ENCODE measurements at regions not wholly inside any gene's neighbourhood (a gene's known extent, or its start where the extent isn't known, plus 50 kb on each side); places are given as distances from the start of the nearest gene placed in this dataset.

- POLR2A ChIA-PET: no interaction called here
- H3K4me3 Mint-ChIP-seq: no peak overlapping the region
- ATAC-seq (ENCODE audit: low read depth) (no peak), DNase-seq (no peak)
- TF ChIP-seq CTCF (IDR thresholded peaks at IDR 0.05): no peak
- peaks cover 2% of the 10 kb centered on the region for H3K9me3 Mint-ChIP-seq
- no peaks in the 10 kb centered on the region for H3K36me3 Mint-ChIP-seq (ENCODE audit: low read depth)
- no peak overlapping the region for H3K27ac Mint-ChIP-seq
- CTCF ChIA-PET: interaction anchor here (1.5 to 2.8 kb wide), 3 partner anchors 8 to 1340 kb away, joined by 3 to 37 read pairs (median 9); no protein-coding TSS in a partner anchor
- intact Hi-C loops (cut with micrococcal nuclease): no loop called here
- H3K27me3 Mint-ChIP-seq: no peaks in the 10 kb centered on the region
- H3K4me1 Mint-ChIP-seq: no peaks in the 10 kb centered on the region
These were observed 197.1 kb downstream of the NDFIP2 start for GRCh38 chr13:79678100-79678499.

- no peak overlapping the region for H3K4me3 Mint-ChIP-seq
- H3K36me3 Mint-ChIP-seq (ENCODE audit: low read depth): no peaks in the 10 kb centered on the region
- no peak for TF ChIP-seq CTCF (IDR thresholded peaks at IDR 0.05)
- no peaks in the 10 kb centered on the region for H3K4me1 Mint-ChIP-seq
- intact Hi-C loops (cut with micrococcal nuclease): no loop called here
- no peaks in the 10 kb centered on the region for H3K27me3 Mint-ChIP-seq
- ATAC-seq (ENCODE audit: low read depth) (no peak), DNase-seq (no peak)
- CTCF ChIA-PET: interaction anchor here (1.6 kb wide), 1 partner anchor 1341 kb away, joined by 7 read pairs; no protein-coding TSS in a partner anchor
- POLR2A ChIA-PET: no interaction called here
- no peak overlapping the region for H3K27ac Mint-ChIP-seq
- no peaks in the 10 kb centered on the region for H3K9me3 Mint-ChIP-seq
These were observed 195.1 kb downstream of the NDFIP2 start for GRCh38 chr13:79675931-79676660.

GRCh38 chr13:79674765-79675515 lies 194.0 kb downstream of the NDFIP2 start:
- ATAC-seq (ENCODE audit: low read depth) (no peak), DNase-seq (no peak)
- POLR2A ChIA-PET: no interaction called here
- TF ChIP-seq CTCF (IDR thresholded peaks at IDR 0.05): no peak
- Mint-ChIP-seq H3K27ac (no peak overlapping the region), H3K9me3 (no peaks in the 10 kb centered on the region), H3K4me1 (no peaks in the 10 kb centered on the region), H3K36me3 (ENCODE audit: low read depth) (no peaks in the 10 kb centered on the region), H3K4me3 (no peak overlapping the region), H3K27me3 (no peaks in the 10 kb centered on the region)
- intact Hi-C loops (cut with micrococcal nuclease): no loop called here
- CTCF ChIA-PET: interaction anchor here (1.6 kb wide), 1 partner anchor 1343 kb away, joined by 7 read pairs; no protein-coding TSS in a partner anchor

- Mint-ChIP-seq H3K4me3 (no peak overlapping the region), H3K36me3 (ENCODE audit: low read depth) (no peaks in the 10 kb centered on the region), H3K4me1 (no peaks in the 10 kb centered on the region), H3K27me3 (no peaks in the 10 kb centered on the region), H3K9me3 (no peaks in the 10 kb centered on the region), H3K27ac (no peak overlapping the region)
- TF ChIP-seq CTCF (IDR thresholded peaks at IDR 0.05): no peak
- intact Hi-C loops (cut with micrococcal nuclease): no loop called here
- ChIA-PET POLR2A (no interaction called here), CTCF (no interaction called here)
- no peak for DNase-seq
- no peak for ATAC-seq (ENCODE audit: low read depth)
These were observed 193.0 kb downstream of the NDFIP2 start for GRCh38 chr13:79673993-79674377.

- ATAC-seq (ENCODE audit: low read depth) (no peak), DNase-seq (no peak)
- Mint-ChIP-seq H3K36me3 (ENCODE audit: low read depth) (no peaks in the 10 kb centered on the region), H3K4me1 (no peaks in the 10 kb centered on the region), H3K27ac (no peak overlapping the region), H3K4me3 (no peak overlapping the region), H3K9me3 (no peaks in the 10 kb centered on the region), H3K27me3 (no peaks in the 10 kb centered on the region)
- CTCF ChIA-PET: no interaction called here
- no peak for TF ChIP-seq CTCF (IDR thresholded peaks at IDR 0.05)
- POLR2A ChIA-PET: no interaction called here
- intact Hi-C loops (cut with micrococcal nuclease): no loop called here
These were observed 192.5 kb downstream of the NDFIP2 start for GRCh38 chr13:79673310-79673992.
